ENCODE measurements at regions not wholly inside any gene's neighbourhood (a gene's known extent, or its start where the extent isn't known, plus 50 kb on each side); places are given as distances from the start of the nearest gene placed in this dataset.

DNA sequence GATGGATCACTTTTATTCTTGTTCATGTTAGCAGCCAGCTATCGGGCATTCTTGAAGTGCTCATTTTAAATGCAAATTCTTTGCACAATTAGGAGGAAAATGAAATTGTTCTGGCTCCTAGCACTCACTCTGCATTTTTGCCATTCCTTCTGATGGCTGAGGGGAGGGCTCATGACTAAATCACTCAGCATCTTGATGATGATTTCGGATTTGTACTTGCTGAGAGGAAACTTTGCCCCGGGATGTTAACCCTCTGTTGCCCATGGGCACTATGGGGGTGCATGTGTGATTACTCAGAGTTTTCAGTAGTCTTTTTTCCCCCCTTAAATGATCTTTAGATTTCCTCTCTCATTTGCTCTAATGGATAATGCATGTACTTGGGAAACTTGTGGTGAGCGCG, 299.6 kb upstream of the C2CD4B start:
- TF ChIP-seq, protein P1, sequence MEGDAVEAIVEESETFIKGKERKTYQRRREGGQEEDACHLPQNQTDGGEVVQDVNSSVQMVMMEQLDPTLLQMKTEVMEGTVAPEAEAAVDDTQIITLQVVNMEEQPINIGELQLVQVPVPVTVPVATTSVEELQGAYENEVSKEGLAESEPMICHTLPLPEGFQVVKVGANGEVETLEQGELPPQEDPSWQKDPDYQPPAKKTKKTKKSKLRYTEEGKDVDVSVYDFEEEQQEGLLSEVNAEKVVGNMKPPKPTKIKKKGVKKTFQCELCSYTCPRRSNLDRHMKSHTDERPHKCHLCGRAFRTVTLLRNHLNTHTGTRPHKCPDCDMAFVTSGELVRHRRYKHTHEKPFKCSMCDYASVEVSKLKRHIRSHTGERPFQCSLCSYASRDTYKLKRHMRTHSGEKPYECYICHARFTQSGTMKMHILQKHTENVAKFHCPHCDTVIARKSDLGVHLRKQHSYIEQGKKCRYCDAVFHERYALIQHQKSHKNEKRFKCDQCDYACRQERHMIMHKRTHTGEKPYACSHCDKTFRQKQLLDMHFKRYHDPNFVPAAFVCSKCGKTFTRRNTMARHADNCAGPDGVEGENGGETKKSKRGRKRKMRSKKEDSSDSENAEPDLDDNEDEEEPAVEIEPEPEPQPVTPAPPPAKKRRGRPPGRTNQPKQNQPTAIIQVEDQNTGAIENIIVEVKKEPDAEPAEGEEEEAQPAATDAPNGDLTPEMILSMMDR (conservative IDR thresholded peaks at IDR 0.05) = no peak
- TF ChIP-seq EZH2 (IDR thresholded peaks at IDR 0.05; ENCODE audit: low read depth) = no peak
